GM12864 (cell line): ENCODE measurements at regions not wholly inside any gene's neighbourhood (a gene's known extent, or its start where the extent isn't known, plus 50 kb on each side); places are given as distances from the start of the nearest gene placed in this dataset.
"Not testable (repeated sequence)": the region's sequence is repeated elsewhere in the genome, so short reads cannot be mapped to it uniquely, and the experiment has no call there.

Experiments
- DNase-seq: peaks from one replicate; pipeline ENCODE4 v3.0.0-alpha.2; 2011; ENCODE audit warnings: low read depth
- H3K4me3 ChIP-seq: 2 replicates; pipeline ENCODE4 v1.5.1; 2011; ENCODE audit warnings: mild to moderate bottlenecking, low read depth, low read length, control low read depth
- TF ChIP-seq, protein P1 (sequence below): IDR thresholded peaks from 2 replicates; pipeline ENCODE4 v1.5.1; 2011; ENCODE audit warnings: low read depth, mild to moderate bottlenecking, moderate library complexity, low read length, control low read depth, inconsistent platforms; ENCODE audit errors: missing control alignments

DNA sequence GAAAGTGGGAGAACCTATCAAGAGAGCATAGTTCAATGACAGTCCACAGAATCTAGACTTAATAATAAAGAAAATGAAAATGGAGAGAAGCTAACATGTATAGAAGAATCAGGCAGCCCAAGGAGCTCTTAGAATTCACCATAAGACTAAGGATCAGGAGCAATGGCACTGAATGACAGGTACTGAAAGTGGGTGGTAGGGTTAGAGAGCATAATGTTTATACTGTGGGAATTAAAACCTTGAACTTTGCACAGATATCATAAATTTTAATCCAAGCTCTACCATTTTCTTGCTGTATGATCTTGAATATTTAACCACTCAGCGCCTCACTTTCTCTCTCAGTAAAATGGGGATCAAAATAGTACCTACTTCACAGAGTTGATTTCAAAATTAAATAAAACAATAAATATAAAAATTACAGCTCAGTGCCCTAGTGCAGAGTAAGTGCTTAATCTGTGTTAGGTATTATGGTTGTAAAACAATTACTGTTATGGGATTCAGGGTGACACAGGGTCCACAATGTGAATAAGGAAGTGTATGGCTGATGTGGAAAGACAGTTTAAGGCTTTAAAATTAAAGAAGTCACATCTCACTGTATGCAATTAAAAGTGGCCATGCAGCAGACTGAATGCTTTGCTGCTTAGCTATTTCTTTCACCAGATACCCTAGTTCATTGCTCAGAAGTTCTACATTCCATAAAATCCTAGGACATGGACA is 319.8 kb downstream of the HINT1 start:
- TF ChIP-seq, protein P1, sequence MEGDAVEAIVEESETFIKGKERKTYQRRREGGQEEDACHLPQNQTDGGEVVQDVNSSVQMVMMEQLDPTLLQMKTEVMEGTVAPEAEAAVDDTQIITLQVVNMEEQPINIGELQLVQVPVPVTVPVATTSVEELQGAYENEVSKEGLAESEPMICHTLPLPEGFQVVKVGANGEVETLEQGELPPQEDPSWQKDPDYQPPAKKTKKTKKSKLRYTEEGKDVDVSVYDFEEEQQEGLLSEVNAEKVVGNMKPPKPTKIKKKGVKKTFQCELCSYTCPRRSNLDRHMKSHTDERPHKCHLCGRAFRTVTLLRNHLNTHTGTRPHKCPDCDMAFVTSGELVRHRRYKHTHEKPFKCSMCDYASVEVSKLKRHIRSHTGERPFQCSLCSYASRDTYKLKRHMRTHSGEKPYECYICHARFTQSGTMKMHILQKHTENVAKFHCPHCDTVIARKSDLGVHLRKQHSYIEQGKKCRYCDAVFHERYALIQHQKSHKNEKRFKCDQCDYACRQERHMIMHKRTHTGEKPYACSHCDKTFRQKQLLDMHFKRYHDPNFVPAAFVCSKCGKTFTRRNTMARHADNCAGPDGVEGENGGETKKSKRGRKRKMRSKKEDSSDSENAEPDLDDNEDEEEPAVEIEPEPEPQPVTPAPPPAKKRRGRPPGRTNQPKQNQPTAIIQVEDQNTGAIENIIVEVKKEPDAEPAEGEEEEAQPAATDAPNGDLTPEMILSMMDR: no peak
- no peak overlapping the region for H3K4me3 ChIP-seq
- no peak for DNase-seq

DNA sequence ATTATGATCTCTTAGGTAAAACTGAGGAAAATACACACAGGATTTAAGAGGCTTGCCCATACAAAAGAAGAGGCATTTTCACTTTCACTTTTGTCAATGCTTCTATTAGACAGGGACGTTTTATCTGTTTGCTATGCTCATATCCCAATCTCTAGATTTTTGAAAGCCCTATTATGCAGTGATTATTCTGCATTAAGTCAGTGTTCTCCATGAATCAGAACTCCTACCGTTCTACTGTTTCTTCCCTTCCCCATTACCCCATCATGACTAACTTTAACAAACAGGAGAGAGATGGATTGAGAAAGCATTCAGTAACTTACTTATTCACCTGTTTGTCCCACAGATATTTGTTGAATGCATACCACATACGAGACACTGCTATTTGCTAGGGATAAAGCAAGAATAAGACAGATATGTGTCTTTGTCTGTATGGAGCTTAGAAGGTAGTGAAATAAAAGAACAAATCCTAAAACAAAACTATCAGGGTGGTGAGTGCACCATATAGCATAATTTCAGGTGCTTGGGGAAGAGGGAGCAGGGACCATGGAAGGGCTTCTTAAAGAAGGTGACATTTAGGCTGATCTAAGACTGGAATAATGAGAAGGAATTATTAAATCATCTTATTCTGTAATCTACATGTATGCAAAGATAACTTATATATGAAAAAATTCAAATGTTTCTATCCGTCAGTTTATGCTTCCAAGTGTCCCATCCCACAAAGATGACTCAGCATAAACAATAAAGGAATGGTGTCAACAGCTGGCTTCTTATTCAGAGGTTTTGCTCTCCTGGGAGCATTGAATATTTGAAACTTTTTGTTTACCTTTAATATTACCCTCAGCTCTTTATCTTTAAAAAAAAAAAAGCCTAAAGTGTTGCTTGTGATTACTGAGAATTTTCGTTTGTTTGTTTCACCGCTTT is 328.1 kb downstream of the HINT1 start:
- H3K4me3 ChIP-seq: peak overlapping the region; percentile 41
- DNase-seq: no peak
- TF ChIP-seq, protein P1: no peak

DNA sequence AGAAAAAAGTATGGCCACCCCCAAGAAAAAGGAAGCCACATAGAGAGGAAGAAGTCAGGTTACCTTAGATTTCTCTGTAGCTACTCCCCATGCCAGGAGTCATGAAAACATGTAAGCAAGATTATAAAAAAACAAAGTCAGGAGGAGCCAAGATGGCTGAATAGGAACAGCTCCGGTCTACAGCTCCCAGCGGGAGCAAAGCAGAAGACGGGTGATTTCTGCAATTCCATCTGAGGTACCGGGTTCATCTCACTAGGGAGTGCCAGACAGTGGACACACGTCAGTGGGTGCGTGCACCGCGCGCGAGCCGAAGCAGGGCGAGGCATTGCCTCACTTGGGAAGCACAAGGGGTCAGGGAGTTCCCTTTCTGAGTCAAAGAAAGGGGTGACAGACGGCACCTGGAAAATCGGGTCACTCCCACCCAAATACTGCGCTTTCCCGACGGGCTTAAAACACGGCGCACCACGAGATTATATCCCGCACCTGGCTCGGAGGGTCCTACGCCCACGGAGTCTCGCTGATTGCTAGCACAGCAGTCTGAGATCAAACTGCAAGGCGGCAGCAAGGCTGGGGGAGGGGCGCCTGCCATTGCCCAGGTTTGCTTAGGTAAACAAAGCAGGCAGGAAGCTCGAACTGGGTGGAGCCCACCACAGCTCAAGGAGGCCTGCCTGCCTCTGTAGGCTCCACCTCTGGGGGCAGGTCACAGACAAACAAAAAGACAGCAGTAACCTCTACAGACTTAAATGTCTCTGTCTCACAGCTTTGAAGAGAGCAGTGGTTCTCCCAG is 347.3 kb downstream of the HINT1 start:
- not testable (repeated sequence) for DNase-seq, H3K4me3 ChIP-seq

DNA sequence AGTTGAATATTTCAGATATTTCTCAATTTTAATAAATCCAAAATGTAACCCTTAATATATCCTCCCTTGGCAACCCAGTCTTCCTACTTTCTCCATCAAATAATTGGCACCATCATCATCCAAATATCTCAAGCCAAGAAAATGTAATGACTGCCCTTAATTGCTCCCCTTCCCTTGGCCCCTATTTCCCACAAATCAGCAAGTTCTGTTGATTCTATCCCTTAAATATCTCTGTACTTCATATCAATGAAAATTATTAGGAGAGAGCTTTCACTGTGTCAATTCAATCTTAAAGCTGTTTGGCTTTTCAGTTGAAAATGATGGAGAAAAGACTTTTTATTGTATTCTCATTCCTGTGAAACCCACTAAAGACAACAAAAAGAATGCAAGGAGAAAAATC is 349.8 kb downstream of the HINT1 start:
- H3K4me3 ChIP-seq: no peak overlapping the region
- TF ChIP-seq, protein P1: no peak
- no peak for DNase-seq

DNA sequence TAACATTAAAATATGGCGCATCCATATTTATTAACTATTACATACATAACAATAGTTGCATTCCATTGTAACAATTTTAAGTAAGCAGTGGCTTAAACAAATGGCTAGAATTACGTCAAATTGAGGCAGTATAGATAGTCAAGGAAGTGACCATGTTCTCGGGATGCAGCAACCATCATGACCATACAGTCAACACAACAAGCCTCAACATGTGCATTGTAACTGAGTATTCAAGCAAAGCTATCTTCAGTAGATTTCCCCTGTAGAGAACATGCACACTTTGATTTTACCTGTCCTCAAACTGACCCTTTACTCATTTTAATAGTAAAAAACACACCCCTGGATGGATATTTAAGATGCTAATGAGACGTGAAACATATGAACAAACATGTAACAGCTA is 356.4 kb downstream of the HINT1 start:
- DNase-seq: no peak
- no peak overlapping the region for H3K4me3 ChIP-seq
- TF ChIP-seq, protein P1: no peak

DNA sequence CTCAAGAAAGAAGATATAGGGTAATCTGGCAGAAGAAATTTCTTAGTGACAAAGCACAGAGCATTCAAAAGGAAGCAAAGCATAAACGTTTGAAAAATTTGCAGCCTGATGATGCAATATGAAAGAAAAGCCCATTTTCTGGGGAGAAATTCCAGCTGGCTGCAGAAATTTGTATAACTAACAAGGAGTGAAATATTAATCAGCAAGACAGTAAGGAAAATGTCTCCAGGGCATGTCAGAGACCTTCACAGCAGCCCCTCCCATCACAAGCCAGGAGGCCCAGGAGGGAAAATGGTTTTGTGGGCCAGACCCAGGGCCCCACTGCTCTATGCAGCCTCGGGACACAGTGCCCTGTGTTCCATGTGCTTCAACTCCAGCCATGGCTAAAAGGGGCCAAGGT is 359.4 kb downstream of the HINT1 start:
- TF ChIP-seq, protein P1: no peak
- DNase-seq: no peak
- H3K4me3 ChIP-seq: no peak overlapping the region

DNA sequence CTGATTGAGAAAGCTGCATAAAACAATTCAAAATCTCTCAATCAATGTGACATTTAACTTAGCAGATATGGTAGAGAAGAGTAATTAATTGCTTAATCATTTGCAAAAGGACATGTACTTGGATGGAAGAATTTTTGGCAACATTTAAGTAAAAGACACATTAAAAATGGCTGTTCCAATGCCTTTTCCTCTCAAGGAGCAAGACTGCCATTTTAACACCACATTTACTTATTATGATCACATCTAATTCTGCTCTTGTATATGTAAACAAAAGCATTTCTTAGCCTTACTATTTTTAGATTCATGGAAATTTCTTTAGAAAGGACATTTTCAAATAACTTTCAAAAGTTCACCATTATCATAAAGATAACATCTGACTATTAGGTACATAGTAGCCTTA is 360.0 kb downstream of the HINT1 start:
- DNase-seq: no peak
- no peak overlapping the region for H3K4me3 ChIP-seq
- TF ChIP-seq, protein P1: no peak
